ENCODE measurements at regions not wholly inside any gene's neighbourhood (a gene's known extent, or its start where the extent isn't known, plus 50 kb on each side); places are given as distances from the start of the nearest gene placed in this dataset.

DNA sequence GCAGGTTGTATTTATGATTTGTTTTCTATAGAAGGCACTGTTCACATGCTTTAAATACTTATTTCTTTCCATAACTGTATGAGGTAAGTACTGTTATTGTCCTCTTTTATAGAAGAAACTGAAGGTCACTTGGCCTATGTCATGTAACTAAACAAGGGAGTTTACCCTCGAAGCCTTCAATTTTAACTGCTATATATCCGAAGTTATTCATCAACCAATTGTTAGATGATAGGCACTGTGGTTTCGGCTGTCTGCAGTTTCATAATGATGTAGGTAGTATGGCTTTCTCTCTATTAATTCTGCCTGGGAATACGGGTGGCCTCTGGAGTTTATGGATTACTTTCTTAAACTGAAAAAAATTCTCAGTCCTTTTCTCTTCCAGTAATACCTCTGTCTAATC is 413.3 kb upstream of the ADGRL2 start:
- H3K4me1 ChIP-seq (ENCODE audit: low read length) = no peaks in the 10 kb centered on the region
- no peaks in the 10 kb centered on the region for H3K9me3 ChIP-seq (replicated peaks; ENCODE audit: insufficient read depth, low read length)
- no peaks in the 10 kb centered on the region for H3K36me3 ChIP-seq (replicated peaks; ENCODE audit: insufficient read depth, low read length)
- no peak overlapping the region for H3K9ac ChIP-seq (ENCODE audit: low read length)
- TF ChIP-seq EZH2phosphoT487 (IDR thresholded peaks at IDR 0.05; ENCODE audit: low read length) (no peak), EZH2 (optimal IDR thresholded peaks at IDR 0.05; ENCODE audit: low read depth, low read length) (no peak)
- TF ChIP-seq, protein P1, sequence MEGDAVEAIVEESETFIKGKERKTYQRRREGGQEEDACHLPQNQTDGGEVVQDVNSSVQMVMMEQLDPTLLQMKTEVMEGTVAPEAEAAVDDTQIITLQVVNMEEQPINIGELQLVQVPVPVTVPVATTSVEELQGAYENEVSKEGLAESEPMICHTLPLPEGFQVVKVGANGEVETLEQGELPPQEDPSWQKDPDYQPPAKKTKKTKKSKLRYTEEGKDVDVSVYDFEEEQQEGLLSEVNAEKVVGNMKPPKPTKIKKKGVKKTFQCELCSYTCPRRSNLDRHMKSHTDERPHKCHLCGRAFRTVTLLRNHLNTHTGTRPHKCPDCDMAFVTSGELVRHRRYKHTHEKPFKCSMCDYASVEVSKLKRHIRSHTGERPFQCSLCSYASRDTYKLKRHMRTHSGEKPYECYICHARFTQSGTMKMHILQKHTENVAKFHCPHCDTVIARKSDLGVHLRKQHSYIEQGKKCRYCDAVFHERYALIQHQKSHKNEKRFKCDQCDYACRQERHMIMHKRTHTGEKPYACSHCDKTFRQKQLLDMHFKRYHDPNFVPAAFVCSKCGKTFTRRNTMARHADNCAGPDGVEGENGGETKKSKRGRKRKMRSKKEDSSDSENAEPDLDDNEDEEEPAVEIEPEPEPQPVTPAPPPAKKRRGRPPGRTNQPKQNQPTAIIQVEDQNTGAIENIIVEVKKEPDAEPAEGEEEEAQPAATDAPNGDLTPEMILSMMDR (IDR thresholded peaks at IDR 0.05; ENCODE audit: low read length) = no peak
- no peaks in the 10 kb centered on the region for H3K9me2 ChIP-seq (replicated peaks; ENCODE audit: insufficient read depth, low read length)
- no peak overlapping the region for H2AFZ ChIP-seq (ENCODE audit: low read length)
- no peaks in the 10 kb centered on the region for H3F3A ChIP-seq (ENCODE audit: insufficient read depth, low read length)
- no peak for DNase-seq
- no peaks in the 10 kb centered on the region for H3K79me2 ChIP-seq (ENCODE audit: low read length)
- no peaks in the 10 kb centered on the region for H3K27me3 ChIP-seq (replicated peaks; ENCODE audit: insufficient read depth, low read length)
- H4K20me1 ChIP-seq (ENCODE audit: insufficient read depth, low read length) = no peaks in the 10 kb centered on the region
- no peak overlapping the region for H3K4me3 ChIP-seq (ENCODE audit: low read length)
- H3K4me2 ChIP-seq (ENCODE audit: low read depth, low read length) = no peak overlapping the region
- H3K27ac ChIP-seq (ENCODE audit: low read length) = no peak overlapping the region

DNA sequence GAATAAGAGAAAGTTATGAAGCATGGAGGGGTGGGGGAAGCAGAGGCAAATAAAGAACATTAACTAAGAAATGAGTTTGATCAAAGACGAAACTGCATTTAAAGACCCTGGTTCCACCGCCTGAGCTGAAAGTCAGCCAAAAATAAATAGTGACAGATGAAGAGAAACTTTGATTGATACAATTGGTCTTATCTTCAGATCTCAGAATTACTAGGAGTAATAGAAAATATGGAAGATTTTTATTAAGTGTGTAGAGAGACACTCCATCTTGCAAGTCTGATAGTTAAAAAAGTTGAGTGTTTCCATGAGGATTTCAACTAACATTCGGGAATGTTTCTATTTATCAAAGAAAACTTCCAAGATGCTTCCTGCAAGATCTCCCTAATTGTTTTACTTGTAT is 418.2 kb upstream of the ADGRL2 start:
- Histone ChIP-seq H3K27ac (ENCODE audit: low read length) (no peak overlapping the region), H3K36me3 (replicated peaks; ENCODE audit: insufficient read depth, low read length) (no peaks in the 10 kb centered on the region), H3K27me3 (replicated peaks; ENCODE audit: insufficient read depth, low read length) (no peaks in the 10 kb centered on the region), H3F3A (ENCODE audit: insufficient read depth, low read length) (no peaks in the 10 kb centered on the region), H3K4me3 (ENCODE audit: low read length) (no peak overlapping the region), H3K4me2 (ENCODE audit: low read depth, low read length) (no peak overlapping the region), H4K20me1 (ENCODE audit: insufficient read depth, low read length) (no peaks in the 10 kb centered on the region), H3K79me2 (ENCODE audit: low read length) (no peaks in the 10 kb centered on the region), H3K4me1 (ENCODE audit: low read length) (no peaks in the 10 kb centered on the region), H3K9ac (ENCODE audit: low read length) (no peak overlapping the region), H3K9me2 (replicated peaks; ENCODE audit: insufficient read depth, low read length) (no peaks in the 10 kb centered on the region), H2AFZ (ENCODE audit: low read length) (no peak overlapping the region), H3K9me3 (replicated peaks; ENCODE audit: insufficient read depth, low read length) (no peaks in the 10 kb centered on the region)
- TF ChIP-seq, protein P1 (IDR thresholded peaks at IDR 0.05; ENCODE audit: low read length) = no peak
- TF ChIP-seq EZH2 (optimal IDR thresholded peaks at IDR 0.05; ENCODE audit: low read depth, low read length) = no peak
- no peak for TF ChIP-seq EZH2phosphoT487 (IDR thresholded peaks at IDR 0.05; ENCODE audit: low read length)
- DNase-seq = no peak

DNA sequence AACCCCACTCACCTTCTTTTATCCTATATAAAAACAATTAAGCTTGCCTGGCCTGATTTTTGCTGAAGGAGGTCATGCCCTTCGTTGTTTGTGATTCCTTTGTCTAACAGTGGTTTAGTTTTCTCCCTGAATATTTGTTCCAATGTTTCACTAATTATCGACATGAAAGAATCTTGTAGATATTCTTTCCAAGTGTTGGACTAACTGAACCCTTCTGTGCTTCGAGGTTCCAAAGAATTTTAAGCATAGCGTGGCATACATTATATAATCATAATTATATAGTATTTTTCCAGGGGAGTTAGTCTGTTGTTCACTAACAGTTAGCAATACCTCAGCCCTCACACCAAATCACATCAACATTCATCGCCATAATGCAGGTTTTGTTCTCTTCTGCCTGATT is 418.9 kb upstream of the ADGRL2 start:
- H3K4me1 ChIP-seq (ENCODE audit: low read length) = no peaks in the 10 kb centered on the region
- no peaks in the 10 kb centered on the region for H4K20me1 ChIP-seq (ENCODE audit: insufficient read depth, low read length)
- no peak overlapping the region for H2AFZ ChIP-seq (ENCODE audit: low read length)
- no peak overlapping the region for H3K4me2 ChIP-seq (ENCODE audit: low read depth, low read length)
- H3K27me3 ChIP-seq (replicated peaks; ENCODE audit: insufficient read depth, low read length) = no peaks in the 10 kb centered on the region
- H3K36me3 ChIP-seq (replicated peaks; ENCODE audit: insufficient read depth, low read length) = no peaks in the 10 kb centered on the region
- no peak overlapping the region for H3K9ac ChIP-seq (ENCODE audit: low read length)
- DNase-seq = no peak
- H3K79me2 ChIP-seq (ENCODE audit: low read length) = no peaks in the 10 kb centered on the region
- no peaks in the 10 kb centered on the region for H3K9me2 ChIP-seq (replicated peaks; ENCODE audit: insufficient read depth, low read length)
- no peak overlapping the region for H3K4me3 ChIP-seq (ENCODE audit: low read length)
- H3K27ac ChIP-seq (ENCODE audit: low read length) = no peak overlapping the region
- no peaks in the 10 kb centered on the region for H3K9me3 ChIP-seq (replicated peaks; ENCODE audit: insufficient read depth, low read length)
- no peak for TF ChIP-seq EZH2phosphoT487 (IDR thresholded peaks at IDR 0.05; ENCODE audit: low read length)
- TF ChIP-seq, protein P1 (IDR thresholded peaks at IDR 0.05; ENCODE audit: low read length) = no peak
- TF ChIP-seq EZH2 (optimal IDR thresholded peaks at IDR 0.05; ENCODE audit: low read depth, low read length) = no peak
- H3F3A ChIP-seq (ENCODE audit: insufficient read depth, low read length) = no peaks in the 10 kb centered on the region

Measured in MM.1S (cell line).